Activated CD8-positive, alpha-beta T cell treated with anti-CD3 and anti-CD28 coated beads, Interleukin-2, amount 10 ng/mL, durations not matched to agents 7 days and 5 days (primary cell): ENCODE measurements at regions not wholly inside any gene's neighbourhood (a gene's known extent, or its start where the extent isn't known, plus 50 kb on each side); places are given as distances from the start of the nearest gene placed in this dataset.
"Not testable (repeated sequence)": the region's sequence is repeated elsewhere in the genome, so short reads cannot be mapped to it uniquely, and the experiment has no call there.

Experiments used
- ATAC-seq: fragments of 150-1000 bp; cut with Tn5 transposase; one replicate; pipeline ENCODE4 v1.10.0; 2021; ENCODE audit warnings: moderate library complexity
- CTCF ChIA-PET: fragments of 350-600 bp; sonication (Branson Sonifier 250); formaldehyde crosslinking; loops from one replicate; lab custom pipeline; 2021; ENCODE audit warnings: antibody characterized with exemption; lab: Charles Lee
- POLR2A ChIA-PET: fragments of 350-600 bp; sonication (Branson Sonifier 250); formaldehyde crosslinking; loops from one replicate; lab custom pipeline; 2021; ENCODE audit warnings: antibody characterized with exemption; lab: Charles Lee
- DNase-seq: peaks from one replicate; pipeline ENCODE4 v3.0.0-alpha.2; 2020
- H3K27ac Mint-ChIP-seq: one replicate; pipeline ENCODE4 v1.8.0; 2021; ENCODE audit warnings: mild to moderate bottlenecking, mixed read lengths
- H3K27me3 Mint-ChIP-seq: one replicate; pipeline ENCODE4 v1.8.0; 2021; ENCODE audit warnings: low read depth, mixed read lengths
- H3K36me3 Mint-ChIP-seq: one replicate; pipeline ENCODE4 v1.8.0; 2021; ENCODE audit warnings: low read depth, mixed read lengths
- H3K4me1 Mint-ChIP-seq: one replicate; pipeline ENCODE4 v1.8.0; 2021; ENCODE audit warnings: low read depth, mixed read lengths
- H3K4me3 Mint-ChIP-seq: one replicate; pipeline ENCODE4 v1.8.0; 2021; ENCODE audit warnings: mild to moderate bottlenecking, mixed read lengths
- H3K9me3 Mint-ChIP-seq: one replicate; pipeline ENCODE4 v1.8.0; 2022; ENCODE audit warnings: mixed read lengths; ENCODE audit not compliant: insufficient read depth

DNA sequence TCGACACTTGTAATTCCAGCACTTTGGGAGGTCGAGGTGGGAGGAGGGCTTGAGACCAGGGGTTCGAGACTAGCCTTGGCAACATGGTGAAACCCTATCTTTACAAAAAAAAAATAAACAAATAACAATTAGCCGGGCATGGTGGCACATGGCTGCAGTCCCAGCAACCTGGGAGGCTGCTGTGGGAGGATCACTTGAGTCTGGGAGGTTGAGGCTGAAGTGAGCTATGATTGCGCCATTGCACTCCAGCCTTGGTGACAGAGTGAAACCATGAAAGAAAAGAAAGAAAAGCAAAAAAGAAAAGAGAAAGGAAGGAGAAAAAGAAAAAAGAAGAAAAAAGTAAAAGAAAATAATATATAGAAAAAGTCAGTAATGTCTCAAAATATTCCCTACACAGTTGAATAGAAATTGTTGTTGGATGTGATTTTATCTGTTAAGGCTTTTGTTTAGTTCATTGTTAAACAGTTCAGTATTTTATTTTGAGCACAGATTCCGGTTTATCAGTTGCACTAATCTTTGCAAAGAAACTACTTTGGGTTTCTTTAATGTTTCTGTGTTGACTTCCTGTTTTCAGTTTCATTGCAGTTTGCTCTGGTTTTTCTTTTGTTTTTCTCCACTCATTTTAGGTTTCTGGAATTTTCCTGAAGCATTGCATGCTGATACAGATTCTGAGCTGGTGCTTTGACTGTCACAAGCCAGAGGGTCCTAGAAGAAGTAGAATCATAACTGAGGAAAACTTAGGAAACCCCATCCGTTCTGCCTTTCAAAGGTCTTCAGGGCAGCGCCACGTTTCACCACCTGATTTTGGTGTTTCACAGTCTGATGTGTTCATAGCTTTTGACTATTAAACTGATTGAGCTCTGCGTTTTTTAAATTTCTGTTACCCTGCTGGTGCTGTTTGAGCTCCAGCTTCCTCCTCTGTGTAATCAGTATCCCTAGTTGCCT is 378.6 kb upstream of the AMELY start:
- ChIA-PET POLR2A (interaction anchor here (0.7 to 1.2 kb wide), 4 partner anchors 8 to 45 kb away, joined by 3 to 4 read pairs (median 4); no protein-coding TSS in a partner anchor), CTCF (interaction anchor here (0.8 to 2.0 kb wide), 6 partner anchors 10 to 54 kb away, joined by 3 to 10 read pairs (median 3); no protein-coding TSS in a partner anchor)
- peaks cover 57% of the 10 kb centered on the region for H3K4me1 Mint-ChIP-seq
- H3K36me3 Mint-ChIP-seq = peaks cover 55% of the 10 kb centered on the region
- no peaks in the 10 kb centered on the region for H3K27me3 Mint-ChIP-seq
- no peaks in the 10 kb centered on the region for H3K9me3 Mint-ChIP-seq
- no peak for DNase-seq
- peak; percentile 73 for ATAC-seq
- H3K27ac Mint-ChIP-seq = peak overlapping the region; percentile 89
- H3K4me3 Mint-ChIP-seq = peak overlapping the region; percentile 76

DNA sequence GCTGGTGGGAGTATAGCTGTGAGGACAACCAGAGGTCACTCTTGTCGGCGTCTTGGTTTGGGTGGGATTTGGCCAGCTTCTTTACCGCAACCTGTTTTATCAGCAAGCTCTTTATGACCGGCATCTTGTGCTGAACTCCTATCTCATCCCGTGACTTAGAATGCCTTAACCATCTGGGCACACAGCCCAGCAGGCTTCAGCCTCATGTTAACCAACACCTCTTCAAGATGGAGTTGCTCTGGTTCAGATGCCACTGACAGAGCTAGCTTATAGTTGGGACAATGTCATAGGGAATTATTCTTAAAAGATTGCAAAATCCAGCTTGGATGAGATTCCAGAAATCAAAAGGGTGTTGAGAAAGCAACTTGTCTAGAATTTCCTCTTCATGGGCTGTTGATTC is 377.1 kb upstream of the AMELY start:
- Mint-ChIP-seq H3K27ac (peak overlapping the region; percentile 7), H3K9me3 (no peaks in the 10 kb centered on the region), H3K4me3 (no peak overlapping the region), H3K27me3 (no peaks in the 10 kb centered on the region), H3K4me1 (peaks cover 66% of the 10 kb centered on the region), H3K36me3 (peaks cover 62% of the 10 kb centered on the region)
- no peak for DNase-seq
- ATAC-seq = no peak
- ChIA-PET CTCF (interaction anchor here (1.3 kb wide), 1 partner anchor 20 kb away, joined by 3 read pairs; no protein-coding TSS in a partner anchor), POLR2A (interaction anchor here (0.7 to 1.5 kb wide), 2 partner anchors 13 to 15 kb away, joined by 3 to 6 read pairs; no protein-coding TSS in a partner anchor)

DNA sequence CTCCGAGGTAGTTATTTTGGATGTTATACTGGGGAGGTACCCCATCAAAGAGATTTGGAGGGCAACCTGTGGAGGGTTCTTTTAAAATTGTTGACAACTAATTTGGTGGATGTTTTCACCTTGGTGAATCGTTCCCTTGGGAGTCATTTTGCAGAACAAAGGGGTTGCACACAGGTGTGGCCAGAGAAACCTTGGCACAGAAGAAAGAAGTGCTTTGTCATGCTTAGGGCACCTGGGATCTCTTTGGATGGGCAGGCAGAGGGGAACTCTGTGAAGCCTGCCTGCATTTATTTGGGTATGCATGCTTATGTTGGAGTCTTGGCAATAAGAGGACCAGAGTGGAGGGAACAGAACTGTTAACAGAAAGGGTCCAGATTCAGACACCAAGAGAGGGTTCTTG is 376.4 kb upstream of the AMELY start:
- CTCF ChIA-PET = not testable (repeated sequence)

DNA sequence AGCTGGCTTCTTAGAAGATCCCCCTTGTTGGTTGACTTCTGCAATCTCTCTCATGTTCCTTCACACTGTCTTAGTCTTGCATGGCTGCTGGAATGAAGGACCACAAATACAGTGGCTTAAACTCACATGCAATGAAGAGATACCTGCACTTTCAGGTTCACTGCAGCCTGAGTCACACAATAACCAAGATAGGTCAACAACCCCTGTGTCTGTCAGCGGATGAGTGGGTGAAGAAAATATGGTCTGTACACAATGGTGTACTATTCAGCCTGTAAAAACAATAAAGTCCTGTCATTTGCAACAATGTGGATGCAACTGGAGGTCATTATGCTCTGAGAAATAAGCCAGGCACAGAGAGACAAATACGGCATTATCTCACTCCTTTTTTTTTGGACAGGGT is 373.8 kb upstream of the AMELY start:
- Mint-ChIP-seq H3K4me3 (no peak overlapping the region), H3K27ac (peak overlapping the region; percentile 44), H3K9me3 (no peaks in the 10 kb centered on the region), H3K36me3 (peaks cover 52% of the 10 kb centered on the region), H3K4me1 (peaks cover 67% of the 10 kb centered on the region), H3K27me3 (no peaks in the 10 kb centered on the region)
- ChIA-PET POLR2A (interaction anchor here (1.4 kb wide), 1 partner anchor 12 kb away, joined by 4 read pairs; no protein-coding TSS in a partner anchor), CTCF (no interaction called here)
- ATAC-seq (no peak), DNase-seq (no peak)

More for the DNA sequence above, 376.4 kb upstream of the AMELY start:
- Mint-ChIP-seq H3K4me1 (peaks cover 73% of the 10 kb centered on the region), H3K36me3 (peaks cover 64% of the 10 kb centered on the region), H3K27ac (peak overlapping the region; percentile 80)
- not testable (repeated sequence) for DNase-seq, H3K27me3 Mint-ChIP-seq, ATAC-seq, H3K4me3 Mint-ChIP-seq, H3K9me3 Mint-ChIP-seq
- POLR2A ChIA-PET = interaction anchor here (0.6 to 1.5 kb wide), 2 partner anchors 12 to 85 kb away, joined by 3 to 6 read pairs; no protein-coding TSS in a partner anchor

DNA sequence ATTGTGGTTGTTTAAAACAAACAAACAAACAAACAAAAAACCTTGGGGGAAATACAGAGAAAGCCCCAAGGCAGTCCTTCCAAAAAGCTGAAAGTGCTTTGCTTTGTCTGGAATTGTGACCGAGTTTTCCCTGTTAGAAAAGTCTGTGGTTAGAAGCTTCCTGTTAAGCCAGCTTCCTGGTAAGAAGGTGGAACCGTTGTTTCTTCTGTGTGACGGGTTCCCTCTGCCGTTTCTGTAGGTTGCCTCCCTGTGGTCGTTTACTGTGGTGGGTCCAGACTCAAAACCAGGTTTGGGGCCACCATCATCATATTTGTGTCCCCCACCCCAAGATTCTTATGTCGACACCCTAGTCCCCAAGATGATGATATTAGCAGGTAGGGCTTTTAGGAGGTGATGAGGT is 371.4 kb upstream of the AMELY start:
- POLR2A ChIA-PET = interaction anchor here (0.9 kb wide), 1 partner anchor 8 kb away, joined by 4 read pairs; no protein-coding TSS in a partner anchor
- peaks cover 71% of the 10 kb centered on the region for H3K4me1 Mint-ChIP-seq
- H3K36me3 Mint-ChIP-seq = peaks cover 61% of the 10 kb centered on the region

DNA sequence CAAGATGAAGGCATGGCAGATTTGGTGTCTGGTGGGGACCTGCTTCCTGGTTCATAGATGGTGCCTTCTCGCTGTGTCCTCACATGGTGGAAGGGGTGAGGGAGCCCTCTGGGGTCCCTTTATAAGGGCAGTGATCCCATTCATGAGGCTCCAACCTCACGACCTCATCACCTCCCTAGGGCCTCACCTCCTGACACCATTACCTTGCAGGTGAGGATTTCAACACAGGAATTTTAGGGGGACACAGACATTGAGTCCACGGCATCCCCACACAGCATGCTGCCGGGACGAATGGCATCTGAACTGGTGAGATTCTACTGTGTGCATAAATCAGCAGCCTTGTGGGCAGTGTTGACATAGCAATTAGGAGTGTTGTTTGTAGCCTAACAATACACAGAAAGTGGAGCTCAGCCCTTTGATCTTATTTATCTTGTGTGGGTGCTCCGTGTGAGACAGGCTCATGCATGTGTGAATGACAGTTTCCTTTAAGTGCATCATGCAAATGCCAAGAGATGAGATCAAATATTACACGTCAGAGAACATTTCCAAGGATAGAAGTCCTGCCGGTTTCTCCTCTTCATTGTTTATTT is 368.7 kb upstream of the AMELY start:
- DNase-seq, POLR2A ChIA-PET, H3K27me3 Mint-ChIP-seq, CTCF ChIA-PET, H3K9me3 Mint-ChIP-seq: not testable (repeated sequence)
- peaks cover 55% of the 10 kb centered on the region for H3K36me3 Mint-ChIP-seq
- peak overlapping the region; percentile 74 for H3K4me3 Mint-ChIP-seq
- H3K27ac Mint-ChIP-seq = peak overlapping the region; percentile 89
- peak; percentile 81 for ATAC-seq
- peaks cover 65% of the 10 kb centered on the region for H3K4me1 Mint-ChIP-seq

More for the DNA sequence above, 371.4 kb upstream of the AMELY start:
- CTCF ChIA-PET = interaction anchor here (1.3 to 2.5 kb wide), 2 partner anchors 9 to 11 kb away, joined by 5 to 7 read pairs; no protein-coding TSS in a partner anchor
- Mint-ChIP-seq H3K27me3 (no peaks in the 10 kb centered on the region), H3K27ac (peak overlapping the region; percentile 86), H3K4me3 (peak overlapping the region; percentile 55), H3K9me3 (no peaks in the 10 kb centered on the region)
- ATAC-seq (no peak), DNase-seq (no peak)

DNA sequence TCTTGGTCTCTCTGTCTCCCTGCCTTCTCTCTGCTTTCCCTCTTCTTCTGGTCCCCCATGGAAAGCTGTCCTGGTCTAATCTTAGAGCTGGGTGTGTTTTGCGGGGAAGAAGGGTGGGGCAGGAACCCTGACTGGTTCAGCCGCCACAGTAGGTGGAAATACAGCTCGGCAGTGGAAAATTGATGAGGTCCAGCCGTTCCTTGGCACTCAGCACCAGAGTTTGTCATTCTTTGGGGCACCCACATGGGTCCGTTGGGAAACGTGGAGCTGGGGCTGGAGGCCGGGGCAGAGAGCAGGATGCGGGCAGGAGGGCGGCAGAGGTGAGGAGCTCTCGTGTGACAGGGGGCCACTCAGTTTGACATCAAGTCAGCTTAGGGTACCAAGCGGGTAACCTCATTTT is 364.2 kb upstream of the AMELY start:
- DNase-seq (no peak), ATAC-seq (no peak)
- Mint-ChIP-seq H3K9me3 (no peaks in the 10 kb centered on the region), H3K4me3 (peak overlapping the region; percentile 98), H3K27ac (peak overlapping the region; percentile 92), H3K27me3 (no peaks in the 10 kb centered on the region), H3K36me3 (peaks cover 41% of the 10 kb centered on the region), H3K4me1 (peaks cover 45% of the 10 kb centered on the region)
- CTCF ChIA-PET = interaction anchor here (1.2 to 1.3 kb wide), 2 partner anchors 15 to 184 kb away, joined by 3 read pairs; no protein-coding TSS in a partner anchor
- POLR2A ChIA-PET = interaction anchor here (0.9 to 1.1 kb wide), 2 partner anchors 13 to 36 kb away, joined by 3 to 6 read pairs; no protein-coding TSS in a partner anchor

DNA sequence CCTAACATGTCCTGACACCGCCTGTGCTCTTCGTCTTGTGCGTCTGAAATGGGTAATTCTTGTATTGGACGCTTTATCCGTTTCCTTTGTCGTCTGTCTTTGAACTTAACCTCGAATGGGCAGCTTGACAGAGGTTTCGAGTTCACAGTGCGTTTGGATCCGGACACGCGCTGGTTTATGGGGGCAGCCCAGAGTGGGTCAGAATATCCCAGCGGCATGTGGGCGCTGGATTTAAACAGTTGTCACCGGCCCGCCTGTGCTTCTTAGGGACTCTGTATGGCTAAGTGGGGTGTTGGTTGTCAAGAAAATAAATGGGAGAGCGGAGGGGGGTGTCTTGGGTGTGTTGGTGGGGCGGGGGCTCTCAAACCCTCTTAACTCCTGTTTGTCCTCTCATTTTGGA is 363.5 kb upstream of the AMELY start:
- peaks cover 41% of the 10 kb centered on the region for H3K36me3 Mint-ChIP-seq
- ATAC-seq = no peak
- peaks cover 40% of the 10 kb centered on the region for H3K4me1 Mint-ChIP-seq
- POLR2A ChIA-PET = interaction anchor here (1.2 kb wide), 1 partner anchor 8 kb away, joined by 4 read pairs; no protein-coding TSS in a partner anchor
- peak overlapping the region; percentile 92 for H3K27ac Mint-ChIP-seq
- no peaks in the 10 kb centered on the region for H3K27me3 Mint-ChIP-seq
- H3K9me3 Mint-ChIP-seq = no peaks in the 10 kb centered on the region
- no peak for DNase-seq
- H3K4me3 Mint-ChIP-seq = peak overlapping the region; percentile 98
- CTCF ChIA-PET = interaction anchor here (1.2 kb wide), 1 partner anchor 183 kb away, joined by 3 read pairs; no protein-coding TSS in a partner anchor

DNA sequence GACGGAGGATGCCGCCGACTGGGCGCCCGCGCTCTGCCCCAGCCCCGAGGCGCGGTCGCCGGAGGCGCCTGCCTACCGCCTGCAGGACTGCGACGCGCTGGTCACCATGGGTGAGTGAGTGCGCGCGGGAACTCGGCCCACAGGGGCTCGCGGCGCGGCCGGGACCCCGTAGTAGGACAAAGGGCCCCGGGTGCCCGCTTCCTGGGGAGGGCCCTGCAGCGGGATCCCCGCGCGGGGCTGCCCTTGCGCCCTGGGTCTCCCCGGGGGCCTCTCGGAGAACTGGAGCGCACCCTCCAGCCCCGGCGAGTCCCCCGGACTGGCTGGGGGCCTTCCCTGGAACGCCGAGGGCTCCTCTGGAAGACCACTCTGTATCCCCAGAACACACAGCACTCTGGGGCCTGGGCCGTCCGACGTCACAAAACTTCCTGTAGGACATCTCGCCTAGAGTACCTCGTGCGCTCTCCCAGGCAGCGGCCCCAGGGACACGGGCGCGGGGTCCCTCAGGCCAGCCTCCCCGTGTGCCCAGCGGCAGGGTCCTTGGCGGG is 362.9 kb upstream of the AMELY start:
- peaks cover 37% of the 10 kb centered on the region for H3K36me3 Mint-ChIP-seq
- H3K9me3 Mint-ChIP-seq = no peaks in the 10 kb centered on the region
- H3K4me1 Mint-ChIP-seq = peaks cover 34% of the 10 kb centered on the region
- DNase-seq = peak; percentile 28
- no peaks in the 10 kb centered on the region for H3K27me3 Mint-ChIP-seq
- H3K27ac Mint-ChIP-seq = peak overlapping the region; percentile 92
- ChIA-PET POLR2A (interaction anchor here (1.0 to 1.4 kb wide), 3 partner anchors 8 to 31 kb away, joined by 3 to 4 read pairs (median 4); no protein-coding TSS in a partner anchor), CTCF (interaction anchor here (1.3 to 2.8 kb wide), 2 partner anchors 9 to 10 kb away, joined by 5 to 10 read pairs; no protein-coding TSS in a partner anchor)
- H3K4me3 Mint-ChIP-seq = peak overlapping the region; percentile 98
- ATAC-seq = peak; percentile 5

DNA sequence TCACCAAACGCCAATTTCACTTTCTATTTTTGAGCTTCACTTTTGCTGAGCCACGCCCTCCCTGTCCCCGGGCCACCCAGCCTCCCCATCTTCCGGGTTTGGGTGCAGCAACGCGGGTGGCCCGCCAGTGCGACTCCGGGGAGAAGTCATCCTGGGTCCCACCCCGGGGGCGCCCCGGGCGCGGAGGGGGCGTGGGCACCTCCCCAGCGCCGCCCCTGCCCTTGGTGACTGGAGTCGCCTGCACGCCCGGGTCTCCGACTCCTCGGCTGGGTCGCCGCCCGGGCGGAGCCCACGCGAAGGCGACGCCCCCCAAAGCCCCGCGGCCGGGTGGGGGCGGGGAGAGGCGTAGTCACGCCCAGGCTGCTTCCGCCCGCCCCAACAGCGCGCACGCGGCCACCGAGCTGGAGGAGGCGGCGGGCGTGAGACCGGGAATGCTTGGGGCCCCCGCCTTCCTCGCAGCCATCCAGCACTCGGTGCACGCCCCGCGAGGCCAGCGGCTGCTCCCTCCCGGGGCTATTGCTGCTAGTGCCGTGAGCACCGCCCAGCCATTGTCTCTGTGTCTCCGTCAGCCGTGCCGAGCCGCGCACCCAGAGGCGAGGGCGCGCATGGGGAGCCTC is 362.1 kb upstream of the AMELY start:
- Mint-ChIP-seq H3K27me3 (no peaks in the 10 kb centered on the region), H3K36me3 (peaks cover 29% of the 10 kb centered on the region), H3K27ac (peak overlapping the region; percentile 97), H3K9me3 (no peaks in the 10 kb centered on the region), H3K4me3 (peak overlapping the region; percentile 92), H3K4me1 (peaks cover 27% of the 10 kb centered on the region)
- POLR2A ChIA-PET = interaction anchor here (0.7 to 1.4 kb wide), 8 partner anchors 11 to 168 kb away, joined by 3 to 7 read pairs (median 3); no protein-coding TSS in a partner anchor
- peak; percentile 93 for ATAC-seq
- DNase-seq = peak; percentile 93
- CTCF ChIA-PET = interaction anchor here (0.8 to 2.8 kb wide), 8 partner anchors 9 to 188 kb away, joined by 3 to 10 read pairs (median 4); no protein-coding TSS in a partner anchor
